DND-41 (cell line): ENCODE measurements at regions not wholly inside any gene's neighbourhood (a gene's known extent, or its start where the extent isn't known, plus 50 kb on each side); places are given as distances from the start of the nearest gene placed in this dataset.

Experiments
- ATAC-seq: fragments of 200-7000 bp; cut with Tn5 transposase; 3 replicates; pipeline ENCODE4 v1.9.1; 2021; ENCODE audit warnings: low read depth; ENCODE audit not compliant: insufficient read depth
- DNase-seq: peaks from one replicate; pipeline ENCODE4 v3.0.0-alpha.2; 2020
- H2AFZ ChIP-seq: 2 replicates; pipeline ENCODE4 v1.6.0; 2012; ENCODE audit warnings: low read depth, low read length
- H3K27ac ChIP-seq: 2 replicates; pipeline ENCODE4 v1.5.1; 2012; ENCODE audit warnings: low read length, inconsistent platforms
- H3K27me3 ChIP-seq: fragments of 200-600 bp; sonication (generic); 2 replicates; pipeline ENCODE4 v1.6.0; 2012; ENCODE audit warnings: low read length, mild to moderate bottlenecking, inconsistent platforms; ENCODE audit not compliant: insufficient read depth, poor library complexity
- H3K36me3 ChIP-seq: 2 replicates; pipeline ENCODE4 v1.5.1; 2012; ENCODE audit warnings: low read length, inconsistent platforms; ENCODE audit not compliant: insufficient read depth
- H3K4me1 ChIP-seq: 2 replicates; pipeline ENCODE4 v1.5.1; 2012; ENCODE audit warnings: mild to moderate bottlenecking, low read length; ENCODE audit not compliant: insufficient read depth
- H3K4me2 ChIP-seq: 2 replicates; pipeline ENCODE4 v1.6.0; 2012; ENCODE audit warnings: mild to moderate bottlenecking, moderate library complexity, low read length, inconsistent platforms; ENCODE audit not compliant: insufficient read depth
- H3K4me3 ChIP-seq, 2 experiments: fragments of 200-600 bp in 1 of 2; shearing (Covaris generic) in 1 of 2; 2 replicates each; pipeline ENCODE4 v1.5.1; 2012 to 2016; ENCODE audit warnings: inconsistent platforms in 2 of 2, low read length in 2 of 2, mild to moderate bottlenecking in 2 of 2, low read depth in 1 of 2, moderate library complexity in 1 of 2
- H3K79me2 ChIP-seq: 2 replicates; pipeline ENCODE4 v1.6.0; 2012; ENCODE audit warnings: low read length, inconsistent platforms; ENCODE audit not compliant: insufficient read depth
- H3K9ac ChIP-seq: 2 replicates; pipeline ENCODE4 v1.6.0; 2012; ENCODE audit warnings: low read depth, mild to moderate bottlenecking, inconsistent platforms, low read length, moderate library complexity
- H3K9me3 ChIP-seq: 2 replicates; pipeline ENCODE4 v1.5.1; 2012; ENCODE audit warnings: low read length, moderate library complexity, mild to moderate bottlenecking, inconsistent platforms; ENCODE audit not compliant: insufficient read depth, severe bottlenecking
- H4K20me1 ChIP-seq: 2 replicates; pipeline ENCODE4 v1.6.0; 2012; ENCODE audit warnings: low read length; ENCODE audit not compliant: insufficient read depth
- EZH2 ChIP-seq: IDR thresholded peaks from 3 replicates; pipeline ENCODE4 v1.6.1; 2012; ENCODE audit warnings: borderline replicate concordance, low read depth, mild to moderate bottlenecking, moderate library complexity, low read length, inconsistent platforms; ENCODE audit not compliant: severe bottlenecking
- TF ChIP-seq, protein P1 (sequence below): IDR thresholded peaks from 2 replicates; pipeline ENCODE4 v1.5.1; 2012; ENCODE audit warnings: borderline replicate concordance, low read length, moderate library complexity, mild to moderate bottlenecking; ENCODE audit not compliant: poor library complexity, severe bottlenecking; ENCODE audit errors: extremely low read depth

DNA sequence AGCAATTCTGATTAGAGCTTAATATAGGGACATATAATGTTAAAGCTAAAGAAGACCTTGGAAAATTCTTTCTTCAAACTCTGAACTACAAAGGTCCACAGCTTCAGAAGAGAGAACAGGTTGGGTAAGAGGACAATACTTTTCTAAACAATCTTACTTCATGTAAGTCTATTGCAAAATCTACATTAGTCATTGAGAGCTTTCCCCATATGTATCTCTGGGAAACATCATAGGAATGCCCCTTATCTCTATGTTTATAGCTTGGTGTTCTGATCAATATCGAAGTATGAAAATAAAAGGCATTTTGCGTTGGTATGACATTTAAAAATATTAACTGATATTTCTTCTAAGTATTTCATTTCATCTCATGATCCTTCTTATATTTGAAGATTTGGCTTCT is 962.6 kb downstream of the AACS start:
- Histone ChIP-seq H3K27ac (no peak overlapping the region), H4K20me1 (no peaks in the 10 kb centered on the region), H3K36me3 (no peaks in the 10 kb centered on the region), H3K79me2 (no peaks in the 10 kb centered on the region), H3K9me3 (no peaks in the 10 kb centered on the region), H3K4me2 (no peak overlapping the region), H3K4me1 (no peaks in the 10 kb centered on the region), H2AFZ (no peak overlapping the region), H3K9ac (no peak overlapping the region), H3K4me3 (no peak overlapping the region), H3K27me3 (no peaks in the 10 kb centered on the region)
- ATAC-seq (no peak), DNase-seq (no peak)
- TF ChIP-seq, protein P1, sequence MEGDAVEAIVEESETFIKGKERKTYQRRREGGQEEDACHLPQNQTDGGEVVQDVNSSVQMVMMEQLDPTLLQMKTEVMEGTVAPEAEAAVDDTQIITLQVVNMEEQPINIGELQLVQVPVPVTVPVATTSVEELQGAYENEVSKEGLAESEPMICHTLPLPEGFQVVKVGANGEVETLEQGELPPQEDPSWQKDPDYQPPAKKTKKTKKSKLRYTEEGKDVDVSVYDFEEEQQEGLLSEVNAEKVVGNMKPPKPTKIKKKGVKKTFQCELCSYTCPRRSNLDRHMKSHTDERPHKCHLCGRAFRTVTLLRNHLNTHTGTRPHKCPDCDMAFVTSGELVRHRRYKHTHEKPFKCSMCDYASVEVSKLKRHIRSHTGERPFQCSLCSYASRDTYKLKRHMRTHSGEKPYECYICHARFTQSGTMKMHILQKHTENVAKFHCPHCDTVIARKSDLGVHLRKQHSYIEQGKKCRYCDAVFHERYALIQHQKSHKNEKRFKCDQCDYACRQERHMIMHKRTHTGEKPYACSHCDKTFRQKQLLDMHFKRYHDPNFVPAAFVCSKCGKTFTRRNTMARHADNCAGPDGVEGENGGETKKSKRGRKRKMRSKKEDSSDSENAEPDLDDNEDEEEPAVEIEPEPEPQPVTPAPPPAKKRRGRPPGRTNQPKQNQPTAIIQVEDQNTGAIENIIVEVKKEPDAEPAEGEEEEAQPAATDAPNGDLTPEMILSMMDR, result no peak
- TF ChIP-seq EZH2, result no peak

DNA sequence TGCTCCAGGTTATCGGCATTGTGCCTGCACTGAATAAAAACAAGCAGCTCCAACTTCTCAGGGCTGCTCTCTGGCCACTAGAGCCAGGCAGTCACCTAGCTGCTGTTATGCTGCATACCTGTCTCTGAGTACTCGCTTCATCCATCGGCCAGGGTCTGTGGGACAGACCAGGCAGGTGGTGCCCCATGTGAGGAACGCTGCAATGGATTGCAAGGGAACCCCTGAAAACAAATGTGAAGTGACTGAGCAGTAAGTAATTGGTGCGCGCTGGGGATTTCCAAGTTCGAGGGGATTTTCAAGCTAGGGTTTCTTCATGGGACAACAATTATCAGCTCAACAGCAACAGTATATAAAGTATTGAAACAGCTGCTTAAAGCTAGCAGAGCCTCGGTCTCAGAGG is 965.3 kb downstream of the AACS start:
- Histone ChIP-seq H3K4me3 (no peak overlapping the region), H3K4me2 (no peak overlapping the region), H3K9ac (no peak overlapping the region), H3K27ac (no peak overlapping the region), H3K36me3 (no peaks in the 10 kb centered on the region), H3K79me2 (no peaks in the 10 kb centered on the region), H3K4me1 (no peaks in the 10 kb centered on the region), H4K20me1 (no peaks in the 10 kb centered on the region), H3K9me3 (no peaks in the 10 kb centered on the region), H2AFZ (no peak overlapping the region), H3K27me3 (no peaks in the 10 kb centered on the region)
- DNase-seq, result no peak
- no peak for ATAC-seq
- TF ChIP-seq, protein P1, result no peak
- no peak for TF ChIP-seq EZH2

DNA sequence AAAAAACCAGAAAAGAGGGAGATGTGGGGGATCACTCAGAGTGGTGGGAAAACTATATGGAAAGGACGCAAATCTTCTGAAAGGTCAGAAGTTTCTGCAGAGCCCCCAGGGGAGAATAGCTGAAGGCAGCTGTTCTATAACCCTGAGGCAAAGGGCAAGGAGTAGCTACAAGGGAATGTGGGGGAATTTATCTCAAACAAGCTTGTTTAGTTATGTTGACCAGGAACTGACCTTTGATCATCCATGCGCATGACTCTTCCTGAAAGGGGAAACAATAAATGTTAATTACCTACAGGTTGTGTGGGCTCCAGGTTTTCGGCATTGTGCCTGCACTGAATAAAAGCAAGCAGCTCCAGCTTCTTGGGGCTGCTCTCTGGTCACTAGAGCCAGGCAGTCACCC is 968.5 kb downstream of the AACS start:
- ATAC-seq, result no peak
- no peaks in the 10 kb centered on the region for H3K27me3 ChIP-seq
- no peak overlapping the region for H3K4me3 ChIP-seq
- no peak overlapping the region for H3K9ac ChIP-seq
- no peak for DNase-seq
- H3K4me2 ChIP-seq, result no peak overlapping the region
- no peak overlapping the region for H2AFZ ChIP-seq
- no peaks in the 10 kb centered on the region for H3K36me3 ChIP-seq
- H3K4me1 ChIP-seq, result no peaks in the 10 kb centered on the region
- H3K79me2 ChIP-seq, result no peaks in the 10 kb centered on the region
- no peaks in the 10 kb centered on the region for H3K9me3 ChIP-seq
- H4K20me1 ChIP-seq, result no peaks in the 10 kb centered on the region
- TF ChIP-seq, protein P1, result no peak
- no peak for TF ChIP-seq EZH2
- no peak overlapping the region for H3K27ac ChIP-seq

DNA sequence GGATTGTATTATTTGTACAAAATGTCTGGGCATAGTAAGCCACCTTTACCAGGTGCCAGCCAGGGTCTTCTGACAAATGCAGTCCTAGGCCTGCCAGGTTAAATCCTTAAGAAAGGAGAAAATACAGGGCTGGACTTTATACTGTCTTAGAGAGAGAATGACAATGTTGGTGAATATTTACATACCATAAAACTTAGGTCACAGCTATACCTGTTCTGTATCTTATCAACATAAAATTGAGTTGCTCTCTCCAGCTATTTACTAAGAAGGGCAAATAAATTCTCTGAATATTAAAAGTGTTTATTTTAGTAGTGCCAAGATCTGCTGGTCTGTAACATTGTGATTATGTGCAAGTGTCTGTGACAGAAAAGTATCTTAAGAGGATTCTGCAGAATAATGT is 971.1 kb downstream of the AACS start:
- Histone ChIP-seq H3K4me1 (no peaks in the 10 kb centered on the region), H2AFZ (no peak overlapping the region), H3K4me3 (no peak overlapping the region), H3K27ac (no peak overlapping the region), H3K27me3 (no peaks in the 10 kb centered on the region), H3K4me2 (no peak overlapping the region), H3K36me3 (no peaks in the 10 kb centered on the region), H3K79me2 (no peaks in the 10 kb centered on the region), H3K9ac (no peak overlapping the region), H4K20me1 (no peaks in the 10 kb centered on the region), H3K9me3 (no peaks in the 10 kb centered on the region)
- ATAC-seq (no peak), DNase-seq (no peak)
- TF ChIP-seq EZH2, result no peak
- TF ChIP-seq, protein P1, result no peak
